ENCODE measurements at regions not wholly inside any gene's neighbourhood (a gene's known extent, or its start where the extent isn't known, plus 50 kb on each side); places are given as distances from the start of the nearest gene placed in this dataset.

GRCh38 chr2:41598161-41598894 lies 449.5 kb upstream of the PKDCC start:
- DNase-seq (ENCODE audit: low read depth) = no peak

- DNase-seq (ENCODE audit: low read depth) = no peak
Measured at GRCh38 chr2:41600460-41600859, 447.4 kb upstream of the PKDCC start.

GRCh38 chr2:41602341-41602740 lies 445.5 kb upstream of the PKDCC start:
- no peak for DNase-seq (ENCODE audit: low read depth)

GRCh38 chr2:41605311-41605710 lies 442.5 kb upstream of the PKDCC start:
- no peak for DNase-seq (ENCODE audit: low read depth)

GRCh38 chr2:41605914-41606313 lies 441.9 kb upstream of the PKDCC start:
- DNase-seq (ENCODE audit: low read depth) = no peak

- DNase-seq (ENCODE audit: low read depth) = no peak
Measured at GRCh38 chr2:41610501-41611190, 437.2 kb upstream of the PKDCC start.

- DNase-seq (ENCODE audit: low read depth) = no peak
Measured at GRCh38 chr2:41618754-41619153, 429.1 kb upstream of the PKDCC start.

- DNase-seq (ENCODE audit: low read depth) = no peak
Measured at GRCh38 chr2:41621095-41621494, 426.7 kb upstream of the PKDCC start.

GRCh38 chr2:41621563-41621962 lies 426.3 kb upstream of the PKDCC start:
- no peak for DNase-seq (ENCODE audit: low read depth)

- DNase-seq (ENCODE audit: low read depth) = no peak
Measured at GRCh38 chr2:41622301-41622700, 425.5 kb upstream of the PKDCC start.

GRCh38 chr2:41626936-41627335 lies 420.9 kb upstream of the PKDCC start:
- no peak for DNase-seq (ENCODE audit: low read depth)

- no peak for DNase-seq (ENCODE audit: low read depth)
Measured at GRCh38 chr2:41634686-41635085, 413.1 kb upstream of the PKDCC start.

- no peak for DNase-seq (ENCODE audit: low read depth)
Measured at GRCh38 chr2:41644936-41645335, 402.9 kb upstream of the PKDCC start.

GRCh38 chr2:41647468-41648050 lies 400.3 kb upstream of the PKDCC start:
- no peak for DNase-seq (ENCODE audit: low read depth)

GRCh38 chr2:41657226-41657625 lies 390.6 kb upstream of the PKDCC start:
- no peak for DNase-seq (ENCODE audit: low read depth)

- no peak for DNase-seq (ENCODE audit: low read depth)
Measured at GRCh38 chr2:41659758-41660157, 388.1 kb upstream of the PKDCC start.

- no peak for DNase-seq (ENCODE audit: low read depth)
Measured at GRCh38 chr2:41662461-41662860, 385.4 kb upstream of the PKDCC start.

- no peak for DNase-seq (ENCODE audit: low read depth)
Measured at GRCh38 chr2:41663056-41663455, 384.8 kb upstream of the PKDCC start.

GRCh38 chr2:41668529-41668928 lies 379.3 kb upstream of the PKDCC start:
- no peak for DNase-seq (ENCODE audit: low read depth)

GRCh38 chr2:41678639-41679038 lies 369.2 kb upstream of the PKDCC start:
- no peak for DNase-seq (ENCODE audit: low read depth)

GRCh38 chr2:41686156-41686555 lies 361.7 kb upstream of the PKDCC start:
- DNase-seq (ENCODE audit: low read depth) = no peak

- no peak for DNase-seq (ENCODE audit: low read depth)
Measured at GRCh38 chr2:41691561-41691960, 356.3 kb upstream of the PKDCC start.

- DNase-seq (ENCODE audit: low read depth) = no peak
Measured at GRCh38 chr2:41694536-41695049, 353.2 kb upstream of the PKDCC start.
